UCSD-AML1 (cell line): ENCODE measurements at regions not wholly inside any gene's neighbourhood (a gene's known extent, or its start where the extent isn't known, plus 50 kb on each side); places are given as distances from the start of the nearest gene placed in this dataset.
A peak's percentile ranks its signal among the peaks of the same experiment; 100 is the strongest.
"Not testable (repeated sequence)": the region's sequence is repeated elsewhere in the genome, so short reads cannot be mapped to it uniquely, and the experiment has no call there.

ENCODE experiments used
- DNase-seq: peaks from one replicate; lab custom pipeline; 2025; ENCODE audit not compliant: unreplicated experiment; lab: John Stamatoyannopoulos, UW

DNA sequence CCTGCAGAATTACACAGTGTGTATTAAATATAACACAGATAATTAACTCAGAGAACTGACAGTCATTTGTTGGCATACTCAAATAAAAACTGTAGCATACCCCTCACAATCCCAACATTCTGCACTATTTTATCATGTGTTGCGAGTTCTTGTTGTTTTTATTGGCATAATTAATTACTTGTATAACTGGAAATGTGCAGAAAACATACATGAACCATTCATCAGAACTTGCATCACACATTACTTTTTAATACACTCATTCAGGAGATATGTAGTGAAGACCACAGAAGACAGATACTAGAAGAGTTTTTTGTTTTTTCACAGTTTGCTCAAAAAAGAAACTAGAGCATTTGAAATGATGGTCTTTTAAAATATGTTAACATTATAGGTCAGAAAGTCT is 74.6 kb upstream of the NEIL3 start:
- no peak for DNase-seq

DNA sequence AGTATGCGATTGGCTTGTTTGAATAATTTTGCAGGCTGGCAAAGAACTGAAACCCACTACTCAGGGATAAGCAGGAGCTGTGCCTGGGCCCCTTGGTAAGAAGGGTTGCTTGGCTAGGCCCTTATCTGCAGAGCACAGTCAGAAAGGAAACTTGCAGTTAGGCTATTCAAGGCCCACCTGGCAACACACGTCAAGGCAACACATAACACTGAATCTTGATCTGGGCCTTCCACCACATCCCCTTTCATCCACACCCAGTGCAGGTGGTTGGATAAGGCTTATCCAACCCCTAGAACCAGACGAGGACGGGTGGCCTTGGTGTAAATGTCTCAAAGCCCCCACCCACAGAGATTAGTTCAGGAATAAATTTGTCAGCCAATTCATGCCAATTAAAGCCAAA is 72.8 kb upstream of the NEIL3 start:
- DNase-seq = no peak

DNA sequence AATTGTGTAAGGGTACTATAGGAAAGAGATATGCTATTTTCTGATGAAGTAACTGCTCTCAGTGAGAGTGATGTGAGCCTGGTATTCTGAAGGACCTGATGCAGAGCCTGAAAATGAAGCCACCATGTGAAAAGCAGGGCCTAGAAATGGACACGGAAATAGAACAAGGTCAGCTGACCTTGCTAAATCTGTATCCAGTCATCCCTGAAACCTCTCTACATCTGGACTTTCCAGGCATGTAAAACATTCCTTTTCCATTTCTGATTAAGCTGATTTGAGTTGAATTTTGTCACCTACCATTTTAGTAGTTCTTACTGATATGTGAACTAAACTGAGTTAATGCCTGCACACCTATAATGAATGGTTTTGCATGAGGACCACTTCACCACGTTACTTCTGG is 72.4 kb upstream of the NEIL3 start:
- DNase-seq = no peak

DNA sequence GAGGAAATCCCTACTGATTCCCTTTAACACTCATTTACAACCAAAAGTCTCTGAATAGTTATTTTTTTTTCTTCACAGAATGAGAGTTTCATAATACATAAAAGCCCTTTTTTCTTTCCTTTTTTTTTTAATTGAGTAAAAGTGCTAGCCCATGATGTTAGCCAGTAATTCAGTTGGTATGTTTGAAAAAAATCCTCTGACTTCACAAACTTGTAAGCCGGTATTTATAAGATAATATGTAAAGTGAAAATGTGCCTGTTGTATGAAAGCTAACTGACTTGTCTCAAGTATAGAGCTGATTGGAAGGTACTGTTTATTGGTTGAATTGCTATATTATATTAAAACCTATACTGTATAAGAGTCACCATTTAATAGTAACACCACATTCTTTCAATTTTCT is 70.2 kb upstream of the NEIL3 start:
- no peak for DNase-seq

DNA sequence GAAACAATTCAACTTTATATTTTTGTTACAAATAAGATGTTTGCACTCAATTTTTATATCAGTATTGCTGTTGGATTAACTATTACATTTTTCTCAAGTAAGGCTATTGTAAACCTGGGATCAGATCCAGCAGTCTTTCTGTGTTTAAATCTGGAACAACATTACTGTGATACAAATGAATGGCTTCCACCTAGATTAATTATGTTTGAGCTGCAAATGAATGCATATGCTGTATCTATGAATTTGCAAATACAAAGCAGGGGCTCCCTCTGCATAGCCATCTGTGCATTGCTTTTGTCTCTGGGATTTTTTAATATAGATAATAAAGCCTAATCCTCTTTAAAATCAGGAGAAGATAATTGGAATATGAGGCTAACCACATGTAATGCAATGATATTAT is 69.8 kb upstream of the NEIL3 start:
- no peak for DNase-seq

DNA sequence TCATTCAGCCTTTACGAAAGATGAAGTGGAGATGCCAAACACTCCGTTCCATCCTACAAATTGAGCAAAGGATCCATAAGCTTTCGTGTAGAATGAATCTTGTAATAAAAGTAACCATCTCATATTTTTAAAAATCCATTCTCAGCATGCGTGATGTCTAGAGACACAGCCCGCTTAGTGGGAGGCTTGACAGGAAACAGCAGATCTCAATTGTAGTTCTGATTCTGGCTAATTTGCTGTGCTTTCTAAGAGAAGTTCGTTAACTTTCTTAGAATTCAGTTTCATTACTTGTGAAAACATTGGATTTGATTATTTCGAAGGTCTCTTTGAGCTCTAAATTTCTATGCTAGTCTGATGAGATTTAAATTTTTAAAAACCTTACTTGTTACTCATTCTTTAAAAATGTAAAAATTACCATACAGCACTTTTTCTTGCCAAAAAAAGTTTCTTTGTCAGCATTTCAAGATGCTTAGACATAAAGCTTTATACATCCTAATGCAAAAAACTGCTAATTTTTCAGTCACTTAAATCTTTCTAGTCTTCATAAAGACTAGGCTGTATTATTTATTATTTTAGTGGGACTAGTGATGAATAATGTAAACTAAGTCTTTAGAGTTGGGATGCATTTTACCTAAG is 66.9 kb upstream of the NEIL3 start:
- DNase-seq = no peak

DNA sequence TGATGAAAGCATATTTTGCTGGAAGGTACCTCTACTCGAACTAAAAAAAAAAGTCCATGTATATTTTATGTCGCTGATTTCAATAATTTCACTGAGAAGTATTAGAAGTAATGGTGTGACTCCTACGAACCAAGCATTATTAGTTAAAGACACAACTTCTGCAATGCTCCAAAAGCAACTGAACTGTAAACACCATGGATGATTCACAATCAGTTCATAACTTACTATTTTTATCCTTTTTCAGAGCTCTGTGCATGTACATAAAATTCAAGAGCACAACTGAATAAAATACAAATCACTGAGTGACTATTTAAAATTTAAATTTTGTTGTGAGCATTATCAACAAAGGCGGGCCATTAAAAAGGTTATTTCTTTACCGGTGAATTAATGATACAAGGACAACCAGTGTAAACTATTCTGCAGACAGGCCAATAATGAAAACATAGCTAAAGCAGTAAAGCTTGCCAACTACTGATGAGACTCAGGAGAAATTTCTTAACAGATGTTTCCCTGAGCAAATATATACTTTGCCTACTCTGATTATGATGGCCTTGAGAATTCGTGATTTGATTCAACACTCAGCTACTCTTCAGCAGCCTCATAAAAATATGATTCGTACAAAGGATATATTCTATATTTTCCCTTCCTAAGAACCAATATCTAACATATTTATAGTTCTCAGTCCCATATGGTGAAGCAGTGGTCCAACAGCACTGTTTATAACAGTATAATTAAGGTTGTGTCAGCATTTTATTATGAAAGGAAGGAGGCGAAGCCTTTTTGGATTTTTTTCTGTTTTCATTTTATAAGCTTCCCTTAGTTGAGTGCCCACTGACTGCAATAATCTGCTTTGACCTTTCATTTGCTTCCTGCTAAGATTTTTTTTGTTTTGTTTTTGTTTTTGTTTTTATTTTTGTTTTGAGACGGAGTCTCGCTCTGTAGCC is 62.8 kb upstream of the NEIL3 start:
- DNase-seq = no peak

DNA sequence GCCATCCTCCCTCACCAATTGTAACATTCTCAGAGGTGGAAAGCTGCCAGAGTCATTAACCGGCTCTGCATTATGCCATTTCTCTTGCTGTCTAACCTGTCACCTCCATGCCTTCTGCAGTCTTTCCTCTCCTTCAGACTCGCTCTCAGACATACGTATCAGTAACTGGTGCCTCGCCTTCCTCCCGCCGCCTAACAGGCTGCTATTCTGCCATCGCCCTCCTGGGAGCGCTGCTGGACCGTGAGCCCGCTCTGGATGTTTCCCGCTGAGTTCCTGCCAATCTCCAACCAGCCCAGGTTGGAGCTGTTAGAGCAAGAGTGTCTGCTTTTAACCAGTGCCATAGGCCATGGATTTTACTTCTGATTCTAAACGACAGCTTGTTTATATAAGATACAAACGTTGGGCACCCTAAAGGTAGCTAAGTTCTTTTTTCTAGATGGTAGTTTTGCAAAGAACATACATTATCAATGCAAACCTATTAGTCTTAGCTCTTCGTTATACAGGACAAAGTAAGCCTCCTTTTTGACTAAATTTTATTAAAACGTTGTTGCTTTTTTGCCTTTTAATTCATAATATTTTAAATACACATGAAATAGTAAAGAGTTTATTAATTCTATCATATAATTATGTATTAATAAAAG is 59.5 kb upstream of the NEIL3 start:
- DNase-seq = peak; percentile 72

DNA sequence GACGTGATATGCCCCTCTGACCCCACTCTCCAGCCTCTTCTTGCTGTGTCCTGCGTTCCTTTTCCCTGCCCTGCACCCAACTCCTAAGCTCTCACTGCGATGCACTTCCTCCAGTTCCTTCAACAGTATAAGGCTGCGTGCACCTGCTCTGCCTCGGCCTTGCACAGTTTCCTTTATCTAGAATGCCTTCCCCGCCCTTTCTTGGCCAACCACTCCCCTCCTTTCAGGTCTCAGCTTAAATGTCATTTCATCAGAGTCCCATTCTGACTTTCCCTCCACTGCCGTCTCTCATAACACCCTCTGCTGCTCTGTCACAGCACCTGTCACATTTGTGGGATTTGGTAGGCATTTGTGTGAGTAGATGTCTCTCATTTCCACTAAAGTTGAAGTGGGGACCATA is 58.4 kb upstream of the NEIL3 start:
- DNase-seq = no peak

DNA sequence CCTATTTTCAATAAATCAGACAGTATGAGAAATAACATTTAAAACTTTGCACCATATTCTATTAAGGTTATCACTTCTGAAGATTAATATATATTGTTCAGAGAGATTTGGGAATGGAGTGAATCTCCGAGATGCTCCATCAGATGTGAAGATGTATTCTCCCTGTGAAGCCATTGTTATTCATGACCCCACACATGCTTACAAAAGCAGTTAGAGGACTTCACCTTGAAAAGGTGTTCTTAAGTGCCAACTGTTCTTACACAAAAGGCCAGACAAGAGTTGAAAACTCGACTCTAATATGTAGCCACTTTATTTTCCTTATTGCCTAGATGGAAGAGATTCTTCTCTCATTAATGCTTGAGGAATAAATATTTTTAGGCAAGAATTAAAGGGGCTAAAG is 54.3 kb upstream of the NEIL3 start:
- no peak for DNase-seq

DNA sequence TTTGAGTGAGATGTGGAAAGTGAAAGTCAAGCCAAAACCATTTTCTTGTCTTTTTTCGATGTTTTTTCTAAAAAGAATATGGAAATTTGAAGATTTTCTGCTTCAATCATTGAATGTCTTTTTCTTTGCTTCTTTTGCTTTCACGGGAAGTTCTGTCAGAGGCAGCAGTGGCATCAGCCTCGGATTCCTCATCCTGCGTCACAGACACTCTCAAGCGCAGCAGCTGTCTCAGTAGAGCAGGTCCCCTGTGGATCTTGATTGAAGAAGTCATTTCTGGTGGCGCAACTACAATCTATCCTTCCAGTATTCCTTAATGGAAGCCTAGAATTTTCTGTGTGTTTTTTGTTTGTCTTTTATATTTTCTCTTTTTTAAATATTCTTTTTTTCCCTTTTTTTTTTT is 52.7 kb upstream of the NEIL3 start:
- no peak for DNase-seq

DNA sequence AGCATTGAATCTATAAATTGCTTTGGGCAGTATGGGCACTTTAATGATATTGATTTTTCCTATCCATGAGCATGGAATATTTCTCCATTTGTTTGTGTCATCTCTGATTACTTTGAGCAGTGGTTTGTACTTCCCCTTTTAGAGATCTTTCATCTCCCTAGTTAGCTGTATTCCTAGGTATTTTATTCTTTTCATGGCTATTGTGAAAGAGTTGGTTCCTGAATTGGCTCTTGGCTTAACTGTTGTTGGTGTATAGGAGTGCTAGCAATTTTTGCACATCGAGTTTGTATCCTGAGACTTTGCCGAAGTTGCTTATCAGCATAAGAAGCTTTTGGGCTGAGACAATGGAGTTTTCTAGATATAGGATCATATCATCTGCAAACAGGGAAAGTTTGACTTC is 50.2 kb upstream of the NEIL3 start:
- DNase-seq = not testable (repeated sequence)
